ENCODE measurements at regions not wholly inside any gene's neighbourhood (a gene's known extent, or its start where the extent isn't known, plus 50 kb on each side); places are given as distances from the start of the nearest gene placed in this dataset.

DNA sequence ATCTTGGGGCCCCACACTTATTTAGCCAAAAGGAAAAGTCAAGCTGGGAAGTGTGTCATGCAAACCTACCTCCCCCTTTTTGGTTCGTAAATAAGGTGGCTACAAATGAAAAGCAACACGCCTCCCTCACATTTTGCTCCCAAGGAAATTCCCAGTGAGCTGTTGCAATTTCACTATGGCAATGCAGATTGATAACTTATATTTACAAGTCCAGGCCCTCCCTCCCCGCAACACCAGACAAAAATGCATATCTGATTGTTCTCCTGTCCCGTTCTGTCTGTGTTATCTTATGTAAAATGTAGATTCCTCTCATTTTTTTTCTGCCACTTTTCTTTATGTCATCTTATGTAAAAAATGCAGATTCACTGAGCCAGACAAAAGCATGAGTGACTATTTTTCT, 1305.3 kb downstream of the SLITRK5 start:
- Histone ChIP-seq H2BK120ac (ENCODE audit: low read depth, low read length) (no peak overlapping the region), H3K4me2 (ENCODE audit: low read depth, low read length) (no peak overlapping the region), H3K27me3 (ENCODE audit: control insufficient read depth, insufficient read depth, low read length) (no peaks in the 10 kb centered on the region), H3K18ac (ENCODE audit: low read depth, low read length) (no peak overlapping the region), H4K5ac (ENCODE audit: low read depth, low read length) (no peak overlapping the region), H3K4me1 (ENCODE audit: control insufficient read depth, insufficient read depth, low read length) (no peaks in the 10 kb centered on the region), H3K4me3 (ENCODE audit: insufficient read depth, low read depth, low read length) (no peak overlapping the region), H4K20me1 (ENCODE audit: insufficient read depth, low read length) (no peaks in the 10 kb centered on the region), H3K79me1 (ENCODE audit: low read depth in 1 of 2, low read length in 2 of 2) (no peaks in the 10 kb centered on the region), H3K4ac (ENCODE audit: low read depth, low read length) (no peak overlapping the region), H3K56ac (ENCODE audit: extremely low read depth, insufficient read depth, low read length) (no peak overlapping the region), H3K9me1 (ENCODE audit: insufficient read depth, low read length) (no peaks in the 10 kb centered on the region), H3K23ac (ENCODE audit: low read depth, low read length) (no peak overlapping the region), H3K9me3 (ENCODE audit: control insufficient read depth, insufficient read depth, low read length) (peaks cover 3% of the 10 kb centered on the region), H2BK20ac (ENCODE audit: low read depth, low read length) (no peak overlapping the region), H3K36me3 (ENCODE audit: control insufficient read depth, insufficient read depth, low read length) (no peaks in the 10 kb centered on the region), H3K14ac (replicated peaks; ENCODE audit: low read depth, low read length) (no peak overlapping the region), H2BK15ac (ENCODE audit: low read depth, low read length) (no peak overlapping the region), H2AK9ac (replicated peaks; ENCODE audit: low read depth, low read length, poor library complexity) (no peak overlapping the region), H4K8ac (ENCODE audit: low read depth in 2 of 2, low read length in 2 of 2) (no peak overlapping the region), H3K27ac (ENCODE audit: insufficient read depth, low read length) (no peak overlapping the region), H2AFZ (replicated peaks; ENCODE audit: low read length, poor library complexity) (no peak overlapping the region), H2BK5ac (ENCODE audit: low read depth, low read length, poor library complexity, severe bottlenecking) (no peak overlapping the region), H2AK5ac (ENCODE audit: low read depth, low read length) (no peak overlapping the region), H4K91ac (ENCODE audit: insufficient read depth, low read depth, low read length) (no peak overlapping the region), H3K9ac (ENCODE audit: low read depth, low read length) (no peak overlapping the region)
- TF ChIP-seq RFX5 (IDR thresholded peaks at IDR 0.05; ENCODE audit: low read depth, low read length) (no peak), BHLHE40 (IDR thresholded peaks at IDR 0.05; ENCODE audit: low read depth, low read length) (no peak), RAD21 (IDR thresholded peaks at IDR 0.05; ENCODE audit: low read length) (no peak), CEBPB (IDR thresholded peaks at IDR 0.05; ENCODE audit: low read depth, low read length) (no peak), RCOR1 (IDR thresholded peaks at IDR 0.05; ENCODE audit: insufficient replicate concordance, low read length) (no peak), CHD1 (IDR thresholded peaks at IDR 0.05; ENCODE audit: low read depth, low read length) (no peak)
- TF ChIP-seq, protein P1, sequence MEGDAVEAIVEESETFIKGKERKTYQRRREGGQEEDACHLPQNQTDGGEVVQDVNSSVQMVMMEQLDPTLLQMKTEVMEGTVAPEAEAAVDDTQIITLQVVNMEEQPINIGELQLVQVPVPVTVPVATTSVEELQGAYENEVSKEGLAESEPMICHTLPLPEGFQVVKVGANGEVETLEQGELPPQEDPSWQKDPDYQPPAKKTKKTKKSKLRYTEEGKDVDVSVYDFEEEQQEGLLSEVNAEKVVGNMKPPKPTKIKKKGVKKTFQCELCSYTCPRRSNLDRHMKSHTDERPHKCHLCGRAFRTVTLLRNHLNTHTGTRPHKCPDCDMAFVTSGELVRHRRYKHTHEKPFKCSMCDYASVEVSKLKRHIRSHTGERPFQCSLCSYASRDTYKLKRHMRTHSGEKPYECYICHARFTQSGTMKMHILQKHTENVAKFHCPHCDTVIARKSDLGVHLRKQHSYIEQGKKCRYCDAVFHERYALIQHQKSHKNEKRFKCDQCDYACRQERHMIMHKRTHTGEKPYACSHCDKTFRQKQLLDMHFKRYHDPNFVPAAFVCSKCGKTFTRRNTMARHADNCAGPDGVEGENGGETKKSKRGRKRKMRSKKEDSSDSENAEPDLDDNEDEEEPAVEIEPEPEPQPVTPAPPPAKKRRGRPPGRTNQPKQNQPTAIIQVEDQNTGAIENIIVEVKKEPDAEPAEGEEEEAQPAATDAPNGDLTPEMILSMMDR (conservative IDR thresholded peaks at IDR 0.05; ENCODE audit: low read depth, low read length) = no peak
- TF ChIP-seq, protein P2, sequence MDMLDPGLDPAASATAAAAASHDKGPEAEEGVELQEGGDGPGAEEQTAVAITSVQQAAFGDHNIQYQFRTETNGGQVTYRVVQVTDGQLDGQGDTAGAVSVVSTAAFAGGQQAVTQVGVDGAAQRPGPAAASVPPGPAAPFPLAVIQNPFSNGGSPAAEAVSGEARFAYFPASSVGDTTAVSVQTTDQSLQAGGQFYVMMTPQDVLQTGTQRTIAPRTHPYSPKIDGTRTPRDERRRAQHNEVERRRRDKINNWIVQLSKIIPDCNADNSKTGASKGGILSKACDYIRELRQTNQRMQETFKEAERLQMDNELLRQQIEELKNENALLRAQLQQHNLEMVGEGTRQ (IDR thresholded peaks at IDR 0.05; ENCODE audit: low read depth, low read length) = no peak
- TF ChIP-seq, protein P3, sequence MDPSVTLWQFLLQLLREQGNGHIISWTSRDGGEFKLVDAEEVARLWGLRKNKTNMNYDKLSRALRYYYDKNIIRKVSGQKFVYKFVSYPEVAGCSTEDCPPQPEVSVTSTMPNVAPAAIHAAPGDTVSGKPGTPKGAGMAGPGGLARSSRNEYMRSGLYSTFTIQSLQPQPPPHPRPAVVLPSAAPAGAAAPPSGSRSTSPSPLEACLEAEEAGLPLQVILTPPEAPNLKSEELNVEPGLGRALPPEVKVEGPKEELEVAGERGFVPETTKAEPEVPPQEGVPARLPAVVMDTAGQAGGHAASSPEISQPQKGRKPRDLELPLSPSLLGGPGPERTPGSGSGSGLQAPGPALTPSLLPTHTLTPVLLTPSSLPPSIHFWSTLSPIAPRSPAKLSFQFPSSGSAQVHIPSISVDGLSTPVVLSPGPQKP (IDR thresholded peaks at IDR 0.05; ENCODE audit: borderline replicate concordance, low read depth, low read length) = no peak
- in situ Hi-C loops (cut with MboI; ENCODE audit: low sequenced_read_pairs) (no loop called here), intact Hi-C loops (cut with micrococcal nuclease) (no loop called here), dilution Hi-C loops (cut with HindIII; ENCODE audit: low sequenced_read_pairs, unreplicated experiment) (no loop called here)
- CTCF ChIA-PET = no interaction called here
- DNase-seq (no peak), ATAC-seq (ENCODE audit: low read depth) (no peak)
- WGBS, 2 experiments (ENCODE audit: extremely low coverage in 2 of 2, insufficient read length in 1 of 2) = no CpG with 5 or more reads among the region's 4 CpGs
- BruUV-seq (replicated peaks) = no TSS peak
- POLR2A ChIA-PET (ENCODE audit: unreplicated experiment) = no interaction called here

All from IMR-90 (cell line).